ENCODE measurements at regions not wholly inside any gene's neighbourhood (a gene's known extent, or its start where the extent isn't known, plus 50 kb on each side); places are given as distances from the start of the nearest gene placed in this dataset.
"Not testable (repeated sequence)": the region's sequence is repeated elsewhere in the genome, so short reads cannot be mapped to it uniquely, and the experiment has no call there.

DNA sequence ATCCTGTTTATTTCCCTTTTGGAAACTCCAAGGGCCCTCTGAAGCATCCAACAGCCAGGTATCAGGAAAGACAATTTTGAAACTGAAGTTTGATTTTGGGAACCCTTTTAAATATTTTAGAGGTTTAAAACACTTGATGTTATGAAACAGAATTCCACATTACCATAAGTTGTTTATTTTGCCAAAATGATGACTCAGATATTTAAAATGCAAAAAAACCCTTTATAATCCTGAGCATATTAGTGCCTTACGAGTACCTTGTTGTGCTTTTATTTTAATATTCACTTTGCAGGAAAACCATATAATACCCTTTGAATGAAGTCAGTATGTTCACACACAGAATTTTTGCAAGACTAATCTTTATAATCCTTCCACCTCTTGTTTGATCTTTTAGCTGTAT, 765.1 kb upstream of the CA10 start:
- no peak for DNase-seq (ENCODE audit: low read depth, low spot score)

- DNase-seq (ENCODE audit: low read depth, low spot score): no peak
Measured at GRCh38 chr17:52899235-52899634, 740.7 kb upstream of the CA10 start.

- no peak for DNase-seq (ENCODE audit: low read depth, low spot score)
Measured at GRCh38 chr17:52895272-52895671, 736.8 kb upstream of the CA10 start.

DNA sequence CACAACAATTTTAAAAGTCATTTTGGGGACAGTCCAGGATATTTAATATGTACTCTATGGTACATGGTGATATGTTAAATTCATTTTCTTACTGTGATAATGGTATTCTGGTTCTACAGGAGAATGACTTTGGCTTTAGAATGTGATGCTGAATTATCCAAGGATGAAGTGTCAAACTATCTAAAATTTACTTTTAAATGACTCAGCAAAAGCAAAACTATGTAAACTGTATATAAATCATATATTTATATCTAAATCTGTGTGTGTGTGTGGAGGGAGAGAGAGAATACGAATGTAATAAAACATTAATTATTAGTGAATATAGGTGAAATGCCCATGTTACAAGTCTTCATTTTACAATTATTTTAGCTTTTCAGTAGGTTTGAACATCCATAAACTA, 733.8 kb upstream of the CA10 start:
- DNase-seq (ENCODE audit: low read depth, low spot score): no peak

GRCh38 chr17:52885882-52886281, 727.4 kb upstream of the CA10 start:
- DNase-seq (ENCODE audit: low read depth, low spot score): no peak

GRCh38 chr17:52883907-52884491, 725.5 kb upstream of the CA10 start:
- not testable (repeated sequence) for DNase-seq (ENCODE audit: low read depth, low spot score)

GRCh38 chr17:52846767-52847166, 688.3 kb upstream of the CA10 start:
- DNase-seq (ENCODE audit: low read depth, low spot score): not testable (repeated sequence)

- no peak for DNase-seq (ENCODE audit: low read depth, low spot score)
Measured at GRCh38 chr17:52841971-52842370, 683.5 kb upstream of the CA10 start.

- DNase-seq (ENCODE audit: low read depth, low spot score): no peak
Measured at GRCh38 chr17:52837492-52837891, 679.0 kb upstream of the CA10 start.

DNA sequence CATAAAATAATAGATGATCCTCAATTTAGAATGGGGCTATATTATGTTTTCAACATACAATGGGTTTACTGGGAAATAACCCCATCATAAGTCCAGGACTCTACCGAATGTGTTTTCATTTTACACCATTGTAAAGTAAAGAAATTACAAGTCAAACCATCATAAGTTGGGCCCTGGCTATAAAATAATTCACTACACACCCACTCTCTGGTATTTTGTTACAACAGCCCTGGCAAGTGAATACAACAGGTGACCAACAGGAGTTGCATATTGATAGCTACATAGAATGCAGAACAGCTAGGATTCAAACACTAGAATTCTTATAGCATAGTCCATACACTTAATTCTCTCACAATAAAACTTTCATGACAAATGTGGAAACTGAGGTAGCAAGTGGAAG, 673.0 kb upstream of the CA10 start:
- no peak for DNase-seq (ENCODE audit: low read depth, low spot score)

DNA sequence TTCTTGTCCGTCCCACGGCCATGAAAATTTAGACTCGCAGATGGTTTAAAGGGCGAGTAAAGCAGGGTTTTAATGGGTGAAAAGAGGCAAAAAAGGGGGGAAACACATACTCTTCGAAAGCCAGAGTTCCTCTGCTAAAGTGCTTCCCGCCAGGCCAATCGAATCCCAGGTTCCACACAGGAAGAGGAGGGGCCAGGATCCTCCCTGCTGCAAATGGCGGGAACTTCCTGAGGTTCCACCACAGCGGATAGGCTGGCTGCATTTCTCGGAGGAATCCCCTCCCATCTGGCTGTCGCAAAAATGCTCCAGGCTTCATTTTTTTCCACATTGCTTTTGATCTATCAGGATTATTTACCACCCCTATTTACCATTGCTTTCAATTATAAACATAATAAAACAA, 670.1 kb upstream of the CA10 start:
- DNase-seq (ENCODE audit: low read depth, low spot score): no peak

- no peak for DNase-seq (ENCODE audit: low read depth, low spot score)
Measured at GRCh38 chr17:52827526-52827925, 669.0 kb upstream of the CA10 start.

DNA sequence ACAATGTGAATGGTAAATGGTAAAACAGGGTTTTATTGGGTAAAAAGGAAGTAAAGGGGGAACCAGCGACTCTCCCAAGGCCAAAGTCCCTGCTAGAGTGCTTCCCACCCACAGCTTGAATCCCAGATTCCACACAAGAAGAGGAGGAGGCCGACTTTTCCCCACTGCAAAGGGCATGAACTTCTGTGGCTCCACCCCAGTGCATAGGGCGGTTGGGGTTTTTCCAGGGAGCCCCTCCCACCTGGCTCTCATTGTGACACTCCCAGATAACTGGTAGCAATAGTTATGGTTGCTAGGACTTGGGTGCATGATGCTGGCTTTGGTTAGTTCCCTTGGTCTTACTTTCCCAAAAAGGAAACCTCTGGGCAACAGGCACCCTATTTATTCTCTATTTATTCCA, 666.0 kb upstream of the CA10 start:
- no peak for DNase-seq (ENCODE audit: low read depth, low spot score)

DNA sequence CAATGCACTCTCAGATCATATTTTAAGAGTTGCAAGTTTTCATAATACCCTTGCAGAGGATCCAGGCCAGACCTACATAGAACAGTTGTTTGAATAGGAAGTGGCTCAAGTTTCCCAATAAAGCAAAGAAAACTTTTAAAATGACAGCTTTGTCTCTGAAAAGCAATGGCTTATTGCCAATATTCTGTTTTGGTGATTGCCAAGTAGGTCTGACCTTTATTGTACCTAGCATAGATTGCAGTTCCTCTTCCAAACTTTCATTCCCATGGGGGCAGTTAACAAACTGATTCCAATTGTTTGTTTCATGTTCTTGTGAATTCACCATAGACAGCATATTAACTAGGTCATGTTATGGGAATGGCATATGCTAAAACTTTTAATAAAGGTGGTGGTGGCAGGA, 664.6 kb upstream of the CA10 start:
- DNase-seq (ENCODE audit: low read depth, low spot score): no peak

DNA sequence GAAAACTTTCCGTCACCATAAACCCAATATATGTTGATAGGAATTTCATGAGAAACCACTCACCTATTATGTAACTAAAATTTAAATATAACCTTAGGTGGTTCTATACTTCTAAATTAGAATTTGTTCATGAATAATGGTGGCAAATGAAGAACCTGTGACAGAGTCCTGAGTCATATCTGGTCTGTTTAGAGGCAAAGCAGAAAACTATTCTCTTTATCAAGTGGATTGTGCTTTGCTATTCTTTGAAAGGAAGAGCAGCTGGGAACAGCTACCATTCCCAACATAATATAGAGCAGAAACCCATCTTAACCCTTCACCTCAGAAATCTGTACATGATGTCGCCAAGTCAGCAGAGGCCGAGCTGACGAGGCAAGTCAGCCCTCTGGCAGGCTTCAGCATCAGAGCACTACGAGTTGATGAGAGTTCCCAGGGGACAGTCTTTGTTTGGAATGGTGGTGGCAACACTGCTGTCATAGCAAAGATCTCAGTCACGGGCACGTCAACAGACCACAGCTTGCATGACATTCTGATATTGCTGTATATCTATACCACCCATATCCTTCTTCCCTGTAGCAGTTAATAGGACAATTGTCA, 631.9 kb upstream of the CA10 start:
- no peak for DNase-seq (ENCODE audit: low read depth, low spot score)

DNA sequence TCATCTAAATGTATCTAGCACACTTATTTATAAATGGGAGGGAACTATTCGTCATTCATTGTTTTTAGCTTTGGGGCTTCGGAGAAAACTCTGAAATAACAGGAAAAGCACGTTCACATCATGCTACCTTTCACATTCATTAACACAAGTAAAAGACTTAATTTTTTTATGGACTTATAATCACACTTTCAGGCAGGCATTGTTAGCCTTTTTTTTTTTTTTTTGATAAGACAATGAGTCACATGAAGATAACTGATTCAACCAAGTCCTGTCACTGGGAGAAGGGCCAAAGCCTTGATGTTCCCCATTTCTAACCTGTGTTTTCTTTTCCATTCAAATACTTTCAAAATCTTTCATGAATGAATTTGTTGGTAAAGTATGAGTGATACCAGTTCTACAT, 631.3 kb upstream of the CA10 start:
- no peak for DNase-seq (ENCODE audit: low read depth, low spot score)

- DNase-seq (ENCODE audit: low read depth, low spot score): no peak
Measured at GRCh38 chr17:52776234-52776633, 617.7 kb upstream of the CA10 start.

- no peak for DNase-seq (ENCODE audit: low read depth, low spot score)
Measured at GRCh38 chr17:52762794-52763167, 604.3 kb upstream of the CA10 start.

GRCh38 chr17:52762147-52762793, 603.8 kb upstream of the CA10 start:
- DNase-seq (ENCODE audit: low read depth, low spot score): no peak

GRCh38 chr17:52759864-52760263, 601.4 kb upstream of the CA10 start:
- DNase-seq (ENCODE audit: low read depth, low spot score): no peak

- no peak for DNase-seq (ENCODE audit: low read depth, low spot score)
Measured at GRCh38 chr17:52758481-52758880, 600.0 kb upstream of the CA10 start.

- no peak for DNase-seq (ENCODE audit: low read depth, low spot score)
Measured at GRCh38 chr17:52756746-52757145, 598.2 kb upstream of the CA10 start.

- no peak for DNase-seq (ENCODE audit: low read depth, low spot score)
Measured at GRCh38 chr17:52754838-52755237, 596.3 kb upstream of the CA10 start.

- no peak for DNase-seq (ENCODE audit: low read depth, low spot score)
Measured at GRCh38 chr17:52751051-52751450, 592.5 kb upstream of the CA10 start.

Measured in smooth muscle cell of the brain vasculature (primary cell).